Mesenchymal stem cell (in vitro differentiated cells and primary cell): ENCODE measurements at regions not wholly inside any gene's neighbourhood (a gene's known extent, or its start where the extent isn't known, plus 50 kb on each side); places are given as distances from the start of the nearest gene placed in this dataset.
A peak's percentile ranks its signal among the peaks of the same experiment; 100 is the strongest.

Experiments used
- DNase-seq: peaks from one replicate; pipeline ENCODE4 v3.0.0-alpha.2; 2013
- H2AFZ ChIP-seq: one replicate; pipeline ENCODE4 v1.6.1; 2013; ENCODE audit warnings: low read depth, mild to moderate bottlenecking, control low read depth, inconsistent platforms, low read length, moderate library complexity
- H2AK5ac ChIP-seq: 2 replicates; pipeline ENCODE4 v1.6.1; 2013; ENCODE audit warnings: low read length, moderate library complexity, mild to moderate bottlenecking, inconsistent platforms; ENCODE audit not compliant: severe bottlenecking
- H2BK120ac ChIP-seq: one replicate; pipeline ENCODE4 v1.6.1; 2013; ENCODE audit warnings: low read depth, mild to moderate bottlenecking, inconsistent platforms, low read length, moderate library complexity
- H2BK12ac ChIP-seq, 2 experiments: one replicate each; pipeline ENCODE4 v1.6.1; 2013; ENCODE audit warnings: inconsistent platforms in 2 of 2, low read length in 2 of 2, mild to moderate bottlenecking in 2 of 2, moderate library complexity in 2 of 2, control low read depth in 1 of 2
- H2BK15ac ChIP-seq: one replicate; pipeline ENCODE4 v1.6.1; 2013; ENCODE audit warnings: mild to moderate bottlenecking, low read depth, inconsistent platforms; ENCODE audit not compliant: poor library complexity, severe bottlenecking
- H2BK5ac ChIP-seq: 2 replicates; pipeline ENCODE4 v1.6.1; 2013; ENCODE audit warnings: low read depth, mild to moderate bottlenecking, low read length, control low read depth, inconsistent platforms; ENCODE audit not compliant: poor library complexity, severe bottlenecking
- H3K14ac ChIP-seq, 2 experiments: one replicate each; pipeline ENCODE4 v1.6.1; 2013; ENCODE audit warnings: inconsistent platforms in 2 of 2, low read length in 2 of 2, control low read depth in 1 of 2, mild to moderate bottlenecking in 1 of 2, moderate library complexity in 1 of 2
- H3K18ac ChIP-seq, 2 experiments: one replicate each; pipeline ENCODE4 v1.6.1; 2013; ENCODE audit warnings: inconsistent platforms in 2 of 2, low read length in 2 of 2, control low read depth in 1 of 2, low read depth in 1 of 2, mild to moderate bottlenecking in 1 of 2
- H3K23ac ChIP-seq, 2 experiments: one replicate each; pipeline ENCODE4 v1.6.1; 2013; ENCODE audit warnings: inconsistent platforms in 2 of 2, low read length in 2 of 2, mild to moderate bottlenecking in 2 of 2, moderate library complexity in 2 of 2, control low read depth in 1 of 2
- H3K27ac ChIP-seq: 2 replicates; pipeline ENCODE4 v1.5.1; 2013; ENCODE audit warnings: mild to moderate bottlenecking, moderate library complexity, low read length, control low read depth, inconsistent platforms; ENCODE audit not compliant: poor library complexity, severe bottlenecking
- H3K27me3 ChIP-seq, 2 experiments: 2 replicates each; pipeline versions ENCODE4 v1.6.1 to v1.7.0; 2013; ENCODE audit warnings: low read length in 2 of 2, mild to moderate bottlenecking in 2 of 2, moderate library complexity in 2 of 2, control low read depth in 1 of 2, inconsistent platforms in 1 of 2; ENCODE audit not compliant: control insufficient read depth in 1 of 2, insufficient read depth in 1 of 2
- H3K36me3 ChIP-seq, 2 experiments: 2 replicates each; pipeline versions ENCODE4 v1.6.1 to v1.7.0; 2013; ENCODE audit warnings: low read length in 2 of 2, control low read depth in 1 of 2, inconsistent platforms in 1 of 2, low read depth in 1 of 2, mild to moderate bottlenecking in 1 of 2; ENCODE audit not compliant: insufficient read depth in 2 of 2, control insufficient read depth in 1 of 2
- H3K4ac ChIP-seq, 2 experiments: one replicate each; pipeline ENCODE4 v1.6.1; 2013; ENCODE audit warnings: inconsistent platforms in 2 of 2, low read length in 2 of 2, mild to moderate bottlenecking in 2 of 2, moderate library complexity in 2 of 2, control low read depth in 1 of 2, low read depth in 1 of 2
- H3K4me1 ChIP-seq: 2 replicates; pipeline ENCODE4 v1.6.1; 2013; ENCODE audit warnings: low read depth, low read length, control low read depth; ENCODE audit not compliant: control insufficient read depth, insufficient read depth
- H3K4me2 ChIP-seq: 2 replicates; pipeline ENCODE4 v1.6.1; 2013; ENCODE audit warnings: low read length, mild to moderate bottlenecking, inconsistent platforms; ENCODE audit not compliant: poor library complexity, severe bottlenecking
- H3K4me3 ChIP-seq, 2 experiments: 2 replicates each; pipeline versions ENCODE4 v1.5.1 to v1.7.0; 2013; ENCODE audit warnings: low read length in 2 of 2, mild to moderate bottlenecking in 2 of 2, control low read depth in 1 of 2, low read depth in 1 of 2; ENCODE audit not compliant: insufficient read depth in 1 of 2
- H3K79me1 ChIP-seq: replicated peaks from 2 replicates; pipeline ENCODE4 v1.6.1; 2013; ENCODE audit warnings: mild to moderate bottlenecking, control low read depth, low read length, inconsistent platforms; ENCODE audit not compliant: poor library complexity, severe bottlenecking
- H3K9ac ChIP-seq: 2 replicates; pipeline ENCODE4 v1.7.0; 2013; ENCODE audit warnings: mild to moderate bottlenecking, low read length, moderate library complexity
- H3K9me3 ChIP-seq: 2 replicates; pipeline ENCODE4 v1.7.0; 2013; ENCODE audit warnings: mild to moderate bottlenecking, low read length; ENCODE audit not compliant: control insufficient read depth
- H4K8ac ChIP-seq: one replicate; pipeline ENCODE4 v1.6.1; 2013; ENCODE audit warnings: inconsistent platforms, mild to moderate bottlenecking, low read length, moderate library complexity
- H4K91ac ChIP-seq: one replicate; pipeline ENCODE4 v1.6.1; 2013; ENCODE audit warnings: mild to moderate bottlenecking, low read length, inconsistent platforms
- WGBS: methylation state at CpG from one replicate; pipeline ENCODE4 v1.1.7; 2013; ENCODE audit warnings: mixed read lengths; 5-methylcytosine and 5-hydroxymethylcytosine counted together

DNA sequence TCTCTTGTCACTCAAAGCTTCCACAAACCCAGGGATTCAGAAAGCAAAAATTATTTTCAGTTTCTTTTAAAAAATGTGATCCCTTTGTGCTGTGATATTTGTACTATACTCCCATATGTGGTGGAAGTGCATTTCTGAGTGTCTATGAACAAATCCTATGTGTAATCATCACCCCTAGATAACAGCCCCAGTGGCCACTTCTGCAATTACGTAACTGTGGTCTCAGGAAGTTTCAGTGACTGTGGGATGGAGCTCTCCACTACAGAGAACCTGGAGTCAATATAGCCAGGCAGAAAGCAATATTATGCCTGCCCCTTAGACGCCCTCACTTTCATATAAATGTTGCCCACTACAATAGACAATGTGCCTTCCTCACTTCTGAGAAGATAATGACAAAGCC is 1101.7 kb upstream of the GHITM start:
- Histone ChIP-seq H4K8ac (no peak overlapping the region), H3K9me3 (peaks cover 6% of the 10 kb centered on the region), H3K4me2 (no peak overlapping the region), H3K27me3 (no peaks in the 10 kb centered on the region), H2BK15ac (no peak overlapping the region), H3K23ac (no peak overlapping the region), H4K91ac (no peak overlapping the region), H3K79me1 (no peaks in the 10 kb centered on the region), H2AK5ac (no peak overlapping the region), H3K18ac (no peak overlapping the region), H2BK5ac (no peak overlapping the region), H2BK120ac (no peak overlapping the region), H3K4ac (no peak overlapping the region), H3K4me1 (no peaks in the 10 kb centered on the region), H3K36me3 (no peaks in the 10 kb centered on the region), H3K14ac (no peak overlapping the region), H2AFZ (no peak overlapping the region), H2BK12ac (no peak overlapping the region), H3K4me3 (no peak overlapping the region), H3K9ac (no peak overlapping the region), H3K27ac (no peak overlapping the region)
- WGBS, result 80% methylated on average over 1 of the region's 2 CpGs
- peak; percentile 17 for DNase-seq

DNA sequence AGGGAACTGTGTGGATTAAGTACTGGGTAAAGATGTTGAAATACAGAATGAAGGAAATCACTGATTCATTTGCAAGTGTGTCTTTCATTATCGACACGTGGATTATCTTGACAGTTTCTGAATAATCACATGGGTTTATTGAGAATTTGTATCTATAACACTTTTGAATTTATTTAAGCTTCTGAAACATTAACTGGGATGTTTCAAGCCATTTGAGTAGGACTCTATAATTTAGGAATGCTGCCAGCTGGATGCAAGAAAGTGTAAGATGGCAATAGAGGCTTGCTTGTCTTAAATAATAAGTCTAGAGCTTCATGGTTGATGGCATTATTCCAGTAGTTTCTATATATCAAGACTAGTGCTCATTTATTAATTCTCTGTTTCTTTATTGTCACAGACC is 1100.7 kb upstream of the GHITM start:
- Histone ChIP-seq H3K14ac (no peak overlapping the region), H3K27ac (no peak overlapping the region), H4K8ac (no peak overlapping the region), H3K9ac (no peak overlapping the region), H3K4me3 (no peak overlapping the region), H3K23ac (no peak overlapping the region), H2BK12ac (no peak overlapping the region), H2BK120ac (no peak overlapping the region), H4K91ac (no peak overlapping the region), H3K36me3 (no peaks in the 10 kb centered on the region), H3K79me1 (no peaks in the 10 kb centered on the region), H2AFZ (no peak overlapping the region), H3K27me3 (no peaks in the 10 kb centered on the region), H2BK5ac (no peak overlapping the region), H3K4me2 (no peak overlapping the region), H2BK15ac (no peak overlapping the region), H3K4ac (no peak overlapping the region), H3K9me3 (peaks cover 6% of the 10 kb centered on the region), H2AK5ac (no peak overlapping the region), H3K4me1 (no peaks in the 10 kb centered on the region), H3K18ac (no peak overlapping the region)
- WGBS, result no CpG with 5 or more reads among the region's 2 CpGs
- no peak for DNase-seq

- 35% methylated on average over 1 of the region's 4 CpGs for WGBS
- no peak overlapping the region for H2BK12ac ChIP-seq
- no peak overlapping the region for H3K4me3 ChIP-seq
- no peaks in the 10 kb centered on the region for H3K79me1 ChIP-seq
- H2AFZ ChIP-seq, result no peak overlapping the region
- no peak overlapping the region for H3K9ac ChIP-seq
- no peaks in the 10 kb centered on the region for H3K9me3 ChIP-seq
- H4K91ac ChIP-seq, result no peak overlapping the region
- no peak overlapping the region for H3K4ac ChIP-seq
- no peak overlapping the region for H2BK15ac ChIP-seq
- no peak overlapping the region for H2BK120ac ChIP-seq
- no peaks in the 10 kb centered on the region for H3K27me3 ChIP-seq
- no peak overlapping the region for H3K27ac ChIP-seq
- no peak overlapping the region for H3K18ac ChIP-seq
- no peak overlapping the region for H2AK5ac ChIP-seq
- peak; percentile 58 for DNase-seq
- no peak overlapping the region for H4K8ac ChIP-seq
- no peak overlapping the region for H2BK5ac ChIP-seq
- no peak overlapping the region for H3K4me2 ChIP-seq
- H3K4me1 ChIP-seq, result no peaks in the 10 kb centered on the region
- no peaks in the 10 kb centered on the region for H3K36me3 ChIP-seq
- no peak overlapping the region for H3K23ac ChIP-seq
- H3K14ac ChIP-seq, result no peak overlapping the region
Measured at GRCh38 chr10:83045731-83046130, 1093.6 kb upstream of the GHITM start.

DNA sequence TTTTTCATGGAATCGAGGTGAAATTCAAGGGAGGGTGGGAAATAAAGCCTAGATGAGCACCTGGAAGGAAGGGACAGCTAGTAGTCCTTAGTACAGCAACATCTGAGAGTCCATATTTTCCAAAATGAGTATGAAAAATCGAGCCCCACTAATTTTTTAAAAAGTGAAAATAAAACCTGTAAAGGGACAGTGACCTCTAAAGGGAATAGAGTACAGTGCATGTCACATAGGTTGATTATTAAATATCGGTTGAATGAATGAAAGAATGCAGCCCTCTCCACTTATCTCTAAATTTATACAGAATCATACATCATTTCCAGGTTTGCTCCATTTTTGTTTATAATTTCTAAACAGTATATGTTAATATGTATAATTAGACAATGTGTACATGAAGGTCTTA is 1088.5 kb upstream of the GHITM start:
- Histone ChIP-seq H3K4me2 (no peak overlapping the region), H3K79me1 (no peaks in the 10 kb centered on the region), H2AFZ (no peak overlapping the region), H3K36me3 (no peaks in the 10 kb centered on the region), H3K4me1 (no peaks in the 10 kb centered on the region), H2BK5ac (no peak overlapping the region), H2BK12ac (no peak overlapping the region), H3K9me3 (no peaks in the 10 kb centered on the region), H2AK5ac (no peak overlapping the region), H2BK120ac (no peak overlapping the region), H2BK15ac (no peak overlapping the region), H4K91ac (no peak overlapping the region), H4K8ac (no peak overlapping the region), H3K4me3 (no peak overlapping the region), H3K4ac (no peak overlapping the region), H3K18ac (no peak overlapping the region), H3K9ac (no peak overlapping the region), H3K27me3 (no peaks in the 10 kb centered on the region), H3K23ac (no peak overlapping the region), H3K27ac (no peak overlapping the region), H3K14ac (no peak overlapping the region)
- DNase-seq, result no peak
- 36% methylated on average over 1 of the region's 3 CpGs for WGBS
